ENCODE measurements at regions not wholly inside any gene's neighbourhood (a gene's known extent, or its start where the extent isn't known, plus 50 kb on each side); places are given as distances from the start of the nearest gene placed in this dataset.

DNA sequence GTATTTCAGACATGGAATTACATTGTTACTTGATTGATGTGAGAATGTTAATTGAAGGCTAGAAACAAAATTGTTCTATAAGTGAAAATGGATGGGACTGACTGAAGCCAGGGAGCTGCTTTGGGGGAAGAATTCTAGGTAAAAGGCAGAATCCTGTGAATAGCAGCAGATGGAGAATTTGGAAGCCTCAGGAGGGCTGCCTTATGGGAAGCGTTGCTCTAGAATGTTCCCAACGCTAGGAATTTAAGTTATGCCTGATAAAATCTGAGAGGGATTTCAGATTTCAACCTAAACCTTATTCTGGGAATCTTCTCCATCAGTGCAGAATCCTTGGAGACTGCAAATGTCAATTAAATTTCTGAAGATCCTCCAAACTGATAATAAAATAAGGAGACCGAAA is 858.2 kb upstream of the FLRT2 start:
- no peaks in the 10 kb centered on the region for H3K27me3 ChIP-seq (replicated peaks; ENCODE audit: control insufficient read depth, insufficient read depth, low read length)
- no peaks in the 10 kb centered on the region for H3K36me3 ChIP-seq (ENCODE audit: control insufficient read depth, insufficient read depth, low read length, severe bottlenecking)

DNA sequence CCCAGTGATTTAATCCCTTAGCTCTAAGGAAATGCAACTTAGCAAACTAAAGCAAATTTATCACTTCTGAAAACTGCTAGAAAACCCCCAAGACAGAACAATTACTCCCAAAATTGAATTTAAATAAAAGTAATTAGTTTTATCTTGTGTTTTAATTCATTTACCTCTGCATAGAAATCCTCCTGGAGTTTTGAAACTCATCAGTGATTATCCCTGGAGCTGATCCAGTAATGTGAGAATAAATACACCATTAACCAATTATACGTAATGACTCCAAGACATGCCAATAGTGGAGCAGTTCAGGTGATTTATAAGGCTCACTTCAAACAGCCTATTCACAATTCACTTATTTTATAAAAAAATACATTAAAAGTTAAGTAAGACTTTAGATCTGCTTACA is 855.3 kb upstream of the FLRT2 start:
- Histone ChIP-seq H3K36me3 (ENCODE audit: control insufficient read depth, insufficient read depth, low read length, severe bottlenecking) (no peaks in the 10 kb centered on the region), H3K4me3 (ENCODE audit: low read length) (no peak overlapping the region)
- DNase-seq (ENCODE audit: low read depth), result no peak

More for the DNA sequence above, 858.2 kb upstream of the FLRT2 start:
- Histone ChIP-seq H3K9ac (ENCODE audit: low read length) (no peak overlapping the region), H3K4me1 (ENCODE audit: control insufficient read depth, insufficient read depth, low read length) (peaks cover 9% of the 10 kb centered on the region), H3K4me3 (ENCODE audit: low read length) (no peak overlapping the region), H3K9me3 (ENCODE audit: control insufficient read depth, low read length) (no peaks in the 10 kb centered on the region)
- DNase-seq (ENCODE audit: low read depth), result peak; percentile 35

DNA sequence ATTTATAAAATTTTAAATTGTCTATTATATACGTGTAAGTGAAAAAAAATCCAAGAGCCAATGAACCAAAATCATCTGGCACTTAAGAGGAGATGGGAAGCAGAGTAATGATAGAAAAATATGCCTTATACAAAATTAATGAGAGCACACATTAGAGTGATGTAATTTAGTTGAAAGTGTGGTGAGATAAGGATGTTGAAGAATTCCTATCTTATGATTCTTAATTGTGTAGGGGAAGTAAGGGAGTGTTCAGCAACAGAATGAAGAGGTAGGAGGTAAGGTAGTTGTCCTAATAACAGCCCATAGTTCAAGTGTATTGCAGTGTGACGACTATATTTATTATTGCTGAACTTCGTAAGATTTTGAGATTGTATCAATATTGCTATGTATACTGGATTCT is 843.4 kb upstream of the FLRT2 start:
- Histone ChIP-seq H3K4me1 (ENCODE audit: control insufficient read depth, insufficient read depth, low read length) (no peaks in the 10 kb centered on the region), H3K9me3 (ENCODE audit: control insufficient read depth, low read length) (no peaks in the 10 kb centered on the region), H3K36me3 (ENCODE audit: control insufficient read depth, insufficient read depth, low read length, severe bottlenecking) (no peaks in the 10 kb centered on the region), H3K27me3 (replicated peaks; ENCODE audit: control insufficient read depth, insufficient read depth, low read length) (no peaks in the 10 kb centered on the region), H3K9ac (ENCODE audit: low read length) (no peak overlapping the region), H3K4me3 (ENCODE audit: low read length) (no peak overlapping the region)
- DNase-seq (ENCODE audit: low read depth), result no peak

More for the DNA sequence above, 855.3 kb upstream of the FLRT2 start:
- H3K9ac ChIP-seq (ENCODE audit: low read length), result no peak overlapping the region
- H3K27me3 ChIP-seq (replicated peaks; ENCODE audit: control insufficient read depth, insufficient read depth, low read length), result no peaks in the 10 kb centered on the region
- no peaks in the 10 kb centered on the region for H3K9me3 ChIP-seq (ENCODE audit: control insufficient read depth, low read length)
- H3K4me1 ChIP-seq (ENCODE audit: control insufficient read depth, insufficient read depth, low read length), result peaks cover 9% of the 10 kb centered on the region

DNA sequence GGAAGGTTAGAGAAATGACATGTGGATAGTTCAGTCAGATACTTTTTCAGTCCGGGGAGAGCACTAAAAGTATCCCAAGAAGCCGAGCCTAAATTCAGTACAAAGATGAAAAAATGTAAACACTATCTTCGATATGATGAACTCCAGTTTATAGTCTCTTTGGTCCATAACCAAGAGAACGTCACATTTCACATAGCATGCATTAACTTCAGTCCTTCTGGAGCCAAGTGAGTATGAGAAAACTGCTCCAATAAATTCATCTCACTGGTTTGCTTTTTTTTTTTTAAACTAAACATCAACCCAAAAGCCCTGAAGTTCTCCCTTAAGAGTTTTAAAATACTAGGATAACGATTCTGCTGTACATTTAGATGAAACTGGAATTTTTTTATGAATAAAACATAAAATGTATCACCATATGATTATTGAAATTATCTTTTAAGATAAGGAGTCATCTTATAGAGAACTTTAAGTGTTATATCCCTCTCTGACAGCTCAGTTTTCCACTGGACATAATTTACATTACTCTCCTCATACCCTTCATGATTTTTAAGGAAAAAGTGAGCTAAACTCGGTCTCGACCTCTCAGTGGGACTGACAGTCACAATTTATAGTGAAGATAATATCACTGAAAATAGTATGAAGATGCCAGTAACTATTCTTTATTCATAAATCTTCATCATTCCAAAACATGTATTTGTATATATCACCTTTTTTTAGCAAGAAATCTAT is 841.5 kb upstream of the FLRT2 start:
- Histone ChIP-seq H3K9me3 (ENCODE audit: control insufficient read depth, low read length) (no peaks in the 10 kb centered on the region), H3K36me3 (ENCODE audit: control insufficient read depth, insufficient read depth, low read length, severe bottlenecking) (no peaks in the 10 kb centered on the region), H3K9ac (ENCODE audit: low read length) (no peak overlapping the region), H3K4me3 (ENCODE audit: low read length) (no peak overlapping the region), H3K4me1 (ENCODE audit: control insufficient read depth, insufficient read depth, low read length) (no peaks in the 10 kb centered on the region), H3K27me3 (replicated peaks; ENCODE audit: control insufficient read depth, insufficient read depth, low read length) (no peaks in the 10 kb centered on the region)
- no peak for DNase-seq (ENCODE audit: low read depth)

DNA sequence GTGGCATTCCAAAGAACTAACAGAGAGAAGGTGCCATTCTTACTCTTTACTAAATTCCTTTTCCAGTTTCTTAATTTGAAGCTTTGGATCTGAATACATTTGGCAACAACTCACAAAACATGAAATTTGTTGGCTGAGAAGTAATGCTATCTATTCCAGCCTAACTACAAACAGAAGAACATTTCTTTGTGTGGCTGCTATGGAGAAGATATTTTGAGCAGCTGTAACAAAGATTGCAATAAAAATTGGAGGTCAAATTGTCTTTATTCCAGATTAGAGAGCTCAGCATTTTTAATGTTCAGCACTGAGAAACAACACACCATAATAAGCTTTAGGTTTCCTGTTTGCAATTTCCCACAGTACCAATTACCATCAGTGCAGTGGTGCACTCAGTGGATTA is 835.8 kb upstream of the FLRT2 start:
- Histone ChIP-seq H3K36me3 (ENCODE audit: control insufficient read depth, insufficient read depth, low read length, severe bottlenecking) (no peaks in the 10 kb centered on the region), H3K9ac (ENCODE audit: low read length) (no peak overlapping the region), H3K4me3 (ENCODE audit: low read length) (no peak overlapping the region), H3K27me3 (replicated peaks; ENCODE audit: control insufficient read depth, insufficient read depth, low read length) (no peaks in the 10 kb centered on the region), H3K9me3 (ENCODE audit: control insufficient read depth, low read length) (no peaks in the 10 kb centered on the region), H3K4me1 (ENCODE audit: control insufficient read depth, insufficient read depth, low read length) (no peaks in the 10 kb centered on the region)
- DNase-seq (ENCODE audit: low read depth), result no peak

DNA sequence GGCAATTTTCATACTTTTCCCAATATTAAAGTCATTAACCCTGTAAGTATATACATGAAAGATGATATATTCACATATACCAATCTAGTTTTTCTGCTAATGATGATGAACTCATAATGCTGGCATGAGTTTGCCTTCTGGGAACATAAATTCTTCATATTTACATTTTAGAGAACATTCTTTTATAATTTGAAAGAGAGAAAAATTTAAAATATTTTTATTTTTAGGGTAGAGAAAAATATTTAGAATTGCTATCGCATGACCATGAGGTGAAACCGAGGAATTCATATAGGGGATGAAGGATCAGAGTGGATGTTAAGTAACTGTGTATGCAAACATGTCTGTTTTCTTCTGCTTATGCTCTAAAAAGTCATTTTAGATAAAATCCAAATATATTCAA is 825.3 kb upstream of the FLRT2 start:
- Histone ChIP-seq H3K27me3 (replicated peaks; ENCODE audit: control insufficient read depth, insufficient read depth, low read length) (no peaks in the 10 kb centered on the region), H3K4me3 (ENCODE audit: low read length) (no peak overlapping the region), H3K9ac (ENCODE audit: low read length) (no peak overlapping the region), H3K4me1 (ENCODE audit: control insufficient read depth, insufficient read depth, low read length) (no peaks in the 10 kb centered on the region), H3K36me3 (ENCODE audit: control insufficient read depth, insufficient read depth, low read length, severe bottlenecking) (no peaks in the 10 kb centered on the region), H3K9me3 (ENCODE audit: control insufficient read depth, low read length) (no peaks in the 10 kb centered on the region)
- DNase-seq (ENCODE audit: low read depth), result peak; percentile 32

DNA sequence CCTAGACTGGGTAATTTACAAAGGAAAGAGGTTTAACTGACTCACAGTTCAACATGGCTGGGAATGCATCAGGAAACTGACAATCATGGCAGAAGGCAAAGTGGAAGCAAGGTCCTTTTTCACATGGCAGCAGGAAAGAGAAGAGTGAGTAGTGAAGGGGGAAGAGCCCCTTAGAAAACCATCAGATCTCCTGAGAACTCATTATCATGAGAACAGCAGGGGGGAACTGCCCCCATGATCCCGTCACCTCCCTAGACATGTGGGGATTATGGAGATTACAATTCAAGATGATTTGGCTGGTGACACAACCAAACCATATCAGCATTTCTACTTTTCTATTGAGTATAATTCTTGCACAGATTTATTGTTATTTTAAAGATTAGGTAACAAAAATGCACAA is 822.1 kb upstream of the FLRT2 start:
- no peak overlapping the region for H3K9ac ChIP-seq (ENCODE audit: low read length)
- no peak for DNase-seq (ENCODE audit: low read depth)

DNA sequence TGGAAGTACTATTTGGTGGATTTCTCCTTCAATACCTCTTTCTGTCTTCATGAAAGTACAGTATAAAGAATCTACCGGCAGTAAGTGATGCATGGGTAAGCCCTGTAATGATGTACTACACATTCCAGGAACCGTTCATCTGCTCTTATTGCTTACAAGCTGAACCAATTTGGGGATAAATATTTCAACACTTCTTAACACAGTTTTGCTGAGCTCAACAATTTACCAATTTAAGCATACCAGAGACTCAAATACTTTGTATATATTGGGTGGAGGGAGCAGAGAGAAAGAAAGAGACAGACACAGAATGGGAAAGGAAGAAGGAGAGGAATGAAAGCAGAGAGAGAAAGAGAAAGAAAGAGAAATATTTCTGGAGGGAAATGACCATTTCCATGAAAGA is 821.1 kb upstream of the FLRT2 start:
- H3K36me3 ChIP-seq (ENCODE audit: control insufficient read depth, insufficient read depth, low read length, severe bottlenecking), result no peaks in the 10 kb centered on the region
- no peaks in the 10 kb centered on the region for H3K27me3 ChIP-seq (replicated peaks; ENCODE audit: control insufficient read depth, insufficient read depth, low read length)
- H3K4me1 ChIP-seq (ENCODE audit: control insufficient read depth, insufficient read depth, low read length), result no peaks in the 10 kb centered on the region
- no peak overlapping the region for H3K4me3 ChIP-seq (ENCODE audit: low read length)
- H3K9me3 ChIP-seq (ENCODE audit: control insufficient read depth, low read length), result no peaks in the 10 kb centered on the region
- no peak overlapping the region for H3K9ac ChIP-seq (ENCODE audit: low read length)
- no peak for DNase-seq (ENCODE audit: low read depth)

More for the DNA sequence above, 822.1 kb upstream of the FLRT2 start:
- H3K36me3 ChIP-seq (ENCODE audit: control insufficient read depth, insufficient read depth, low read length, severe bottlenecking), result no peaks in the 10 kb centered on the region
- H3K27me3 ChIP-seq (replicated peaks; ENCODE audit: control insufficient read depth, insufficient read depth, low read length), result no peaks in the 10 kb centered on the region
- no peaks in the 10 kb centered on the region for H3K9me3 ChIP-seq (ENCODE audit: control insufficient read depth, low read length)
- no peaks in the 10 kb centered on the region for H3K4me1 ChIP-seq (ENCODE audit: control insufficient read depth, insufficient read depth, low read length)
- H3K4me3 ChIP-seq (ENCODE audit: low read length), result no peak overlapping the region

DNA sequence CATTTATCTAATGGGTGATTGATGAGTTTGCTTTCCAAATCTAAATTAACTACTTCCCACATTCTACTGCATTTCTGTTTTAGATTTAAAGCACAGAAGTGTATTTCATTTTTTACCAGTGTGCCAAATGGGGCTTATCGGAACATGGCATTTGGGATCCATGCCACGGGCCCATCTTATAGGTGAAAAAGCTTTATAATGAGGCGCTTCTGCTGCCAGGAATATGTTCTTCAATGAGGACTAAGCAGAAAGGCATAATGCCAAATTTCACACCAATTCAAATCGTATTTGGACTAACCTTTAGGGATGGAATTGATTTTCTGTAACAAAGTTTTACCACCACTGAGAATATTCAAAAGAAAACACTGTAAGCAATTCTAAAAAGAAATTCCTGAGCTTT is 803.5 kb upstream of the FLRT2 start:
- DNase-seq (ENCODE audit: low read depth), result no peak
- no peaks in the 10 kb centered on the region for H3K27me3 ChIP-seq (replicated peaks; ENCODE audit: control insufficient read depth, insufficient read depth, low read length)
- no peak overlapping the region for H3K9ac ChIP-seq (ENCODE audit: low read length)
- H3K9me3 ChIP-seq (ENCODE audit: control insufficient read depth, low read length), result no peaks in the 10 kb centered on the region
- H3K36me3 ChIP-seq (ENCODE audit: control insufficient read depth, insufficient read depth, low read length, severe bottlenecking), result no peaks in the 10 kb centered on the region
- no peak overlapping the region for H3K4me3 ChIP-seq (ENCODE audit: low read length)
- no peaks in the 10 kb centered on the region for H3K4me1 ChIP-seq (ENCODE audit: control insufficient read depth, insufficient read depth, low read length)

DNA sequence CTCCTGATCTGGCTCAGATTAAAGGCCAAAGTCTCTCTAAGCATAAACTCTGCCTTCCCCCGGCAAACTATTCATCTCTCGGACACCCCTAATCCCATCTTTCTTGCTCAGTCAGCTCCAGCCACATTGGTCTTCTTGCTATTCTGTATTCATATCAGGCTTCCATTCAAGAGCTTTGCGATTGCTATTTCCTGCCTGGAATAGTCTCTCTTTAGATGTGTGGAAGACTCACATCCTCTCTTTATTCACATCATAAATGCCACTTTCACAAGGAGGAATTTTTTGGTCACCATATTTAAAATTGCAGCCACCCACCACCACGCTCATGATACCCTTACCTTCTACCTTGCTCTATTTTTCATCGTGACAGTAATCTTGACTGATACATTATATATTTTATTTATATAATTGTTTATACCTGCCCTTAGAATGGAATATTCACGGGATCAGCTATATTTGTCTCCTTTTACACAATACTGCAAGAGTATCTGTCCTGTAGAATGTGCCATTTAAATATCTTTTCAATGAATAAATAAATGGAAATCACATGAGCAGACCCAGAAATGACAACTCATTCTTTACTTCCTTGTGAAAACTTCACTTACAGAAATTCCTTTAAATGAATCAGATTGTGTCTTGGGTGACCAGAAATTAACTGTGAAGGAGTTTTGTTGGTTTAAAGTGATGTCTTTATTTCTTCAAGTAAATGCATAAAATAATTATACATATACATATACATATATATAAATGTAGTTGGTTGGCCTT is 780.6 kb upstream of the FLRT2 start:
- Histone ChIP-seq H3K4me3 (ENCODE audit: low read length) (no peak overlapping the region), H3K9ac (ENCODE audit: low read length) (no peak overlapping the region), H3K4me1 (ENCODE audit: control insufficient read depth, insufficient read depth, low read length) (no peaks in the 10 kb centered on the region), H3K36me3 (ENCODE audit: control insufficient read depth, insufficient read depth, low read length, severe bottlenecking) (no peaks in the 10 kb centered on the region), H3K9me3 (ENCODE audit: control insufficient read depth, low read length) (no peaks in the 10 kb centered on the region), H3K27me3 (replicated peaks; ENCODE audit: control insufficient read depth, insufficient read depth, low read length) (no peaks in the 10 kb centered on the region)
- DNase-seq (ENCODE audit: low read depth), result peak; percentile 15

DNA sequence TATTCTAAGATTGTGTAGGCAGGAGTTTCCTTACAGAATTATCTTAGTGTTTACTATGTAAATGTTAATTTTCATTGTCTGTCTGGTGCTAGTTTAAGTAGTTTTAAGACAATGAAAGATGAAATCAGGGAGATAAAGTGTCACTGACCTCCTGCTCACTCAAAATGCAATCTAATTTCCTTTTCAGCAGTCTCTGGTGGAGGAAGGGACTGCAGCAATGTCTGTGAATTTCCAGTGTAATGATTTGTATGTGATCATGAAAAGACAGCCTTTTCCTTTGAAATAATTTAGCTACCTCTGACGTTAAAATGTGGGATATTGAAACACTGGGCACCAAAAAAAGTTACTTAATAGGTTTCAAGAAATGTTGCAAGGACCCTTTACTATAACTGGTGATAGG is 779.7 kb upstream of the FLRT2 start:
- Histone ChIP-seq H3K9me3 (ENCODE audit: control insufficient read depth, low read length) (no peaks in the 10 kb centered on the region), H3K4me1 (ENCODE audit: control insufficient read depth, insufficient read depth, low read length) (no peaks in the 10 kb centered on the region), H3K36me3 (ENCODE audit: control insufficient read depth, insufficient read depth, low read length, severe bottlenecking) (no peaks in the 10 kb centered on the region), H3K4me3 (ENCODE audit: low read length) (peak overlapping the region; percentile 13), H3K27me3 (replicated peaks; ENCODE audit: control insufficient read depth, insufficient read depth, low read length) (no peaks in the 10 kb centered on the region), H3K9ac (ENCODE audit: low read length) (no peak overlapping the region)
- DNase-seq (ENCODE audit: low read depth), result no peak

Data from adipocyte (in vitro differentiated cells).